Endothelial cell (in vitro differentiated cells): ENCODE measurements at regions not wholly inside any gene's neighbourhood (a gene's known extent, or its start where the extent isn't known, plus 50 kb on each side); places are given as distances from the start of the nearest gene placed in this dataset.

ENCODE experiments used
- DNase-seq: peaks from one replicate; pipeline ENCODE4 v3.0.0; 2021; ENCODE audit warnings: low spot score
- H3K27ac Mint-ChIP-seq: one replicate; pipeline ENCODE4 v1.8.0; 2021; ENCODE audit warnings: mixed read lengths, inconsistent platforms; ENCODE audit not compliant: unreplicated experiment
- H3K27me3 Mint-ChIP-seq: one replicate; pipeline ENCODE4 v1.8.0; 2021; ENCODE audit warnings: mild to moderate bottlenecking, moderate library complexity, mixed read lengths, inconsistent platforms; ENCODE audit not compliant: unreplicated experiment
- H3K36me3 Mint-ChIP-seq: one replicate; pipeline ENCODE4 v1.8.0; 2021; ENCODE audit warnings: mild to moderate bottlenecking, low read depth, mixed read lengths, inconsistent platforms; ENCODE audit not compliant: unreplicated experiment
- H3K4me1 Mint-ChIP-seq: one replicate; pipeline ENCODE4 v1.8.0; 2021; ENCODE audit warnings: mild to moderate bottlenecking, mixed read lengths, inconsistent platforms; ENCODE audit not compliant: unreplicated experiment
- H3K4me3 Mint-ChIP-seq: one replicate; pipeline ENCODE4 v1.8.0; 2021; ENCODE audit warnings: mild to moderate bottlenecking, mixed read lengths, inconsistent platforms; ENCODE audit not compliant: unreplicated experiment
- H3K9me3 Mint-ChIP-seq: one replicate; pipeline ENCODE4 v1.8.0; 2021; ENCODE audit warnings: mixed read lengths, inconsistent platforms; ENCODE audit not compliant: unreplicated experiment
- TF ChIP-seq, protein P1 (sequence below): fragments of 200-600 bp; sonication (generic); IDR thresholded peaks from one replicate; pipeline ENCODE4 v1.5.0; 2021; ENCODE audit warnings: antibody characterized with exemption; ENCODE audit not compliant: unreplicated experiment

- Mint-ChIP-seq H3K9me3 (no peaks in the 10 kb centered on the region), H3K36me3 (no peaks in the 10 kb centered on the region), H3K4me3 (no peak overlapping the region), H3K27ac (no peak overlapping the region), H3K4me1 (peaks cover 6% of the 10 kb centered on the region), H3K27me3 (no peaks in the 10 kb centered on the region)
- no peak for DNase-seq
- TF ChIP-seq, protein P1, sequence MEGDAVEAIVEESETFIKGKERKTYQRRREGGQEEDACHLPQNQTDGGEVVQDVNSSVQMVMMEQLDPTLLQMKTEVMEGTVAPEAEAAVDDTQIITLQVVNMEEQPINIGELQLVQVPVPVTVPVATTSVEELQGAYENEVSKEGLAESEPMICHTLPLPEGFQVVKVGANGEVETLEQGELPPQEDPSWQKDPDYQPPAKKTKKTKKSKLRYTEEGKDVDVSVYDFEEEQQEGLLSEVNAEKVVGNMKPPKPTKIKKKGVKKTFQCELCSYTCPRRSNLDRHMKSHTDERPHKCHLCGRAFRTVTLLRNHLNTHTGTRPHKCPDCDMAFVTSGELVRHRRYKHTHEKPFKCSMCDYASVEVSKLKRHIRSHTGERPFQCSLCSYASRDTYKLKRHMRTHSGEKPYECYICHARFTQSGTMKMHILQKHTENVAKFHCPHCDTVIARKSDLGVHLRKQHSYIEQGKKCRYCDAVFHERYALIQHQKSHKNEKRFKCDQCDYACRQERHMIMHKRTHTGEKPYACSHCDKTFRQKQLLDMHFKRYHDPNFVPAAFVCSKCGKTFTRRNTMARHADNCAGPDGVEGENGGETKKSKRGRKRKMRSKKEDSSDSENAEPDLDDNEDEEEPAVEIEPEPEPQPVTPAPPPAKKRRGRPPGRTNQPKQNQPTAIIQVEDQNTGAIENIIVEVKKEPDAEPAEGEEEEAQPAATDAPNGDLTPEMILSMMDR, result no peak
Measured at GRCh38 chr4:169807934-169808509, 50.3 kb upstream of the HPF1 start.
